NOMO-1 treated with dmso at 0.1 percent for 144 hours (cell line): ENCODE measurements at regions not wholly inside any gene's neighbourhood (a gene's known extent, or its start where the extent isn't known, plus 50 kb on each side); places are given as distances from the start of the nearest gene placed in this dataset.

Experiments
- DNase-seq: peaks from one replicate; lab custom pipeline; 2025; ENCODE audit not compliant: unreplicated experiment; lab: John Stamatoyannopoulos, UW

DNA sequence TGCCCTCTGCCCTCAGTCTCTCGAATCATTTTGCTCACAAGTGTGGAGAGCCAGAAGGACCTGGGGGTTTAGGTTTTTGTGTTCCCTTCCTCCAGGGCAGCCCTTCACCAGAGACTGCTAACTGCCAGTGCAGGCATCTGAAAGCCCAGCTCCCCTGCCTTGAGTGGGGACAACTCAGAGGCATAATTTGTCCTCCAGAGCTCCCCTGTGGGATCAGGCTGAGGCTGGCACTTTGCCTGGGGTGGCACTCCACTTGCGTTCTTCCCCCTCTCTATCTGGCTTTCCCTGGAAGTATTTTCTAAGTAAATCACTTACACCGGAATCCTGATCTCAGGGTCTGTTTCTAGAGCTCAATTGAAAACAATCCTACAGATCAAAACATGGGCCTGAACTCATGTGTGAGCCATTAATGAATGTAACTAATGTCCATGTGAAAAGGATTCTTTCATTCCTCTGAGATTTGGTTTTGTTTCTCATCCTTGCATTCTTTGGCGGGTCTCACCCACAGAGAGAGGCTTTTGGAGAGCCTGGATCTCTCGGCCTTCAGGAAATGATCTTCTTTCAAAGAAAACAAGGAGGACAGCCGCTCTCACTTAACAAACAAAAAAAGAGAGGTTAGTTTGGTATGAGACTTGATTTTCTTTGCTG lies 125.7 kb upstream of the RIPOR2 start:
- DNase-seq = no peak

DNA sequence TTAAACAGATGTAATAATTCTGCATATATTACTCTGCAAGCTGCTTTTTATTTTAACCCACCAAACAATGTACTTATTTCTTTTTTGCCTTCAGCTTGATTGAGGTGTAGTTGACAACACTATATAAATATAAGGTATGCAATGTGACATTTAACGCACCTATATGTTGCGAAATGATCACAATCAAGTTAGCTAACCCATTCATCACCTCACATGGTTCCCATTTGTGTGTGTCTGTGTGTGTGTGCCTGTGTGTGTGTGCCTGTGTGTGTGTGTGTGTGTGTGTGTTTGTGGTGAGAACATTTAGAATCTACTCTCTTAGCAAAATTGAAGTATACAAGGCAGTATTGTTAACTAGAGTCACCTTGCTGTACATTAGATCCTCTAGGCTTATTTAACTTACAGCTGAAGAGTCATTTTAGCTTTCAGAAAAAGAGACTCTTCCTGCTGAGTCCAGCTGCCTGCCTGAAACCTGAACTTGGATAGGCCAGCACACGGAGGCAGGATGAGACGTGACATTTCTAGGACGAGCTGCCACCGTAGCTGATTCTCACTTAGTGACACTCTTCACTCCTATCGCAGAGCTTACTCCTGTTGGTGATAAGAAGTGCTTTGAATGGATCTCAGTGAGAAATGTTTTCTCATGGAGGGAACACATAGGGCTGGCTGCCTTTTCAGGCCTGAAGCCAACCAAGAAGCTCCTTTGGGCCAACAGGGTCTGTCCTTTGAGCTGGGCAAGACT lies 126.5 kb upstream of the RIPOR2 start:
- DNase-seq = no peak

DNA sequence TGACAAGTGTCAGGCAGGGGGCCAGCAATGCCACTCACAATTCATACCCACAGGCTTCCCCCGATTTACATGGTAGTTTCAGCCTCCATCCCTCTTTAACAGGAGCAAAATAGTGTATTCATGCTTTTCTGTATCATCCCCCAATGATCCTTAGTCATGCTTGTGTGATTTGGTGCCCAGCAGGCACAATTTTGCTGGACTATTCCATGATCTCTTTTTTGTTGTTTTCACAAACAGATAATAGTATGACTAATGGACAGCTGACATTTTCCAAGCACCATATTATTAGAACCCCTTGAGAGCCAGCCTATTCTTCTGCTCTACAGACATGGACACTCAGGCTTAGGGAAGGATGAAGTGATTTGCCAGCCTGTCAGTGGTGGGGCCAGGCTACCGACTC lies 128.2 kb upstream of the RIPOR2 start:
- DNase-seq = no peak

DNA sequence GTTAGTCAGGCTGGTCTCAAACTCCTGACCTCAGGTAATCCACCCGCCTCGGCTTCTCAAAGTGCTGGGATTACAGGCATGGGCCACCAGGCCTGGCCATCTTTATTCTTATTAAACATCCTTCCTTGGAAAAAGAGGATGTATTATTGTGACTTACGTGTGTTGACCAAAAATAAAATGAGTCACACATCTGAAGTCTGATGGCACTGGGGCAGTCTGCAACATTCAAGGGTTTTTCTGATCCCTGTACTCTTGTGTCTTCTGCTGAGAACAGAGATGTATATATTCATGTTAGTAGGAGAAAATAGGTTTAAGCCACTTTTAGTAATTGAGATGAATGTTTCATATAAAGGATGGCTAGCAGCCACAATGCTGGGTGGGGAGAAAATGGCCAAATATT lies 129.9 kb upstream of the RIPOR2 start:
- no peak for DNase-seq

DNA sequence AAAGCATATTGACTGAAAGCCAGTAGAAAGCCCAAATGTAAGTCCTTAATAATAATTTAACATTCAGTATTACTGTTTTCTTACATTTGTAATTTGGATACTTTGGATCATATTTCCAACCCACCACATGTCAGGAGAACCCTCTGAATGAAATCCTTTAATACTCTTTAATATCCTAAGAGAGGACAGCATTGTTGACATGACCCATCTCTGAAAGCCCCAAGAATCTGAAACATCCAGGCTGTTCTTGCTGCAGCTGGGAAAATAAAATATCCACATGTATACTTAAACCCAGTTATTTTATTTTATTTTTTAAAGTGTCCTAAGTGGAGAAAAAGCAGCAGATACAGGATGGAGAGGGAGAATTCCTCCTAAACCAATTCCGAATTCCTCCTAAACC lies 130.8 kb upstream of the RIPOR2 start:
- no peak for DNase-seq

DNA sequence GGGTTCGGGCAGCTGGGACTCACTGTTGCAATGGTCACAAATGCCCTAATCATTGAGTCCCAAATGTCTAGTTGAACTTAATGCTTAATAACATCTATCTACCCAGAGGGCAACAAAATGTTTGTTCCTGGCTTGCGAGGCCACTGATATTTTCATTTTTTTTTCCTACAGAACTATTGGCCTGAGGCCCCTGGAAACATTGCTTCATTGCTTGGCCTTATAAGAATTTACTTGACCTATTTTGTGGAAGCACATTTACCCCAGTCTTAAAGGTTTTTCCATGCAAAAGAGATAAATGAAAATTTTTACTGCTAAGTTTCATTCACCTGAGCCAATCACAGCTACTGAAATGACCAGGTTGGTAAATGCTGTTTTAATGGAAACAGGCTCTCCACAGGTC lies 133.1 kb upstream of the RIPOR2 start:
- DNase-seq = no peak

DNA sequence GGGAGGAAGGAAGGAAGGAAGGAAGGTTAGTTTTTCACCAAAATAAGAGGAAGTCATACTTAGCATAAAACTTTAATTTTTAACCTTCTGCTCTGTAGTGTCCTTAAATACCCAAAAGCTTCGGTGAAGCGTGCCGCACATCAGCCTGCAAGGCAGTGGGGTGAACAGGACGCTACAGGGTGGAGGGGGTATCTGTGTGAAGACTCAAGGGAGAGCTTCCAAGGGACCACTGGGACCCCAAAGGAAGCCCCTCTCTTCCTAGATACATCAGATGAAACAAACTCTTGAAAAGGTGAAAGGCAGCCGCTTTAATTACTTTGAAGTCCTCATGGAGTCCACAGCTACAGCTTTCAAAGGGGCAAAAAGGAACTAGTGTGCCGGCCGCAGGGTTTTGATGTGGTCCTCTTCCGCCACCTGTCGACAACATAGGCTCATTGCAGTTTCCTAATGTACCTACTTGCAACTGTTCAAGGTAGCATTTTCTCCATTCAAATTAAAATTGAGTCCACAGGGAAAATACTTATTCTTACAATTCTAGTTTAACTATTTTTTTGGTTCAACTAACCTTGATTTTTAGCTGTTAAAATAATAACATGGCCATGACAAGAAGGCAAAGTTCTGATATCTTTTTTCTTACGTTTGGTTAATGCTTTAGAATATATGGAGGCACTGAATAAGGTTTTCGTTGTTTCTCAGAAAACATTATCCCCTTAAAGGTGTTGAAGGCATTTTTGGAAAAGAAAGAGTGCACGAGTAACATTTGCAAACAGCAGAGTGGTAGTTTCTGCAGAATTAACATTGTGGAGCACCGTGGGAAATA lies 135.0 kb upstream of the RIPOR2 start:
- DNase-seq = peak; percentile 61

DNA sequence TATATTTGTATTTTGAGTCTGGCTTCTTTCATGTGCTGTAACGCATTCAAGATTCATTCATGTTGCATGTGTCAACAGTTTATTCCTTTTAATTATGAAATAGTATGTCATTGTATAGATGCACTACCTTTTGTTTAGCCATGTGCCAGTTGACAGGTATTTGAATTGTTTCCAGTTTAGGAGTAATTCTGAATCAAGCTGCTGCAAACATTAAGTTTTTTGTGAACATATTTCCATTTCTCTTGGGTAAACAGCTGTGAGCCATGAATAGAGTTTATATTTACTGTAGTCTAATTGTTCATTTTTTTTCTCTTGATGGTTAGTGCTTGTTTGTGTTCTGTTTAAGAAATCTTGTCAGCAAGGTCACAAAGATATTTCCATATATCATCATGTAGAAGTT lies 142.4 kb upstream of the RIPOR2 start:
- DNase-seq = no peak

DNA sequence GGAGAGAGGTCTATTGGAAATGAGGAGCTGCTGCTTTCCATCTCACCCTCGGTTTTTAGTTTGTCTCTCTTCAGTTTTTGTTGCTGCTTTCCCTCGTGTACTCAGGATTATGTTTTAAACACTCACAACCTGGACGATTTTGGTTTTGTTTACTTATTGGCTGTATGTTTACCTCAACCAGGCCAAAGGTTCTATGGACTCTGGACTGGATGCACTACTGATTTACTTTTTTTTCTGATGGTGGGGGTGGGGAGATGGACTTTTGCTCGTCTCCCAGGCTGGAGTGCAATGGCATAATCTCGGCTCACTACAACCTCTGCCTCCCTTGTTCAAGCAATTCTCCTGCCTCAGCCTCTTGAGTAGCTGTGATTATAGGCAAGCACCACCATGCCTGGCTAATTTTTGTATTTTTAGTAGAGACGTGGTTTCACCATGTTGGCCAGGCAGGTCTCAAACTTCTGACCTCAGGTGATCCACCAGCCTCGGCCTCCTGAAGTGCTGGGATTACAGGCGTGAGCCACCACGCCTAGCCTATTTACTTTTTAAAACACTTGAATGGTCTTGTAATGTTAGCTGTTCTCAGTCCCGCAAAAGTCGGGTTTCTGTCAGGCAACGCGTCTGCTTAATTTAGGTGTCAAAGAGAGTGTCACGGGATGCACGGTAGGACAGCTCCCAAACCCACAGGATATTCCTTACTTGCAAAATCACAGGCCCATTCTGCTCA lies 148.2 kb upstream of the RIPOR2 start:
- no peak for DNase-seq

DNA sequence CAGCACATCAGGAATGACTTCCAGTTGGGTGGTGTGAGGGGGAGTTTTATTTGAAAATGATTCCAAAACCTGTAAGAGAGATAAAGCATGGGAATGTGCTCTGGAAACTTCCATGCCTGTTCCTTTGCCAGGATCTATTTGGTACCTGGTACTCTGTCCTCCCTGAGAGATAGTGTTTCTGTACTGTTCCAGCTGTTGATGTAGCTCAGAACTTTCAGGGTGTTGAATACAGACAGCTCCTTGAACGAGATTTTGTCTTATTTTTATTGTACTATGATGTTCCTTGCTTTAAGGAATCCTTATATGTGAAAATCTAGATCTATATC lies 148.7 kb upstream of the RIPOR2 start:
- no peak for DNase-seq

DNA sequence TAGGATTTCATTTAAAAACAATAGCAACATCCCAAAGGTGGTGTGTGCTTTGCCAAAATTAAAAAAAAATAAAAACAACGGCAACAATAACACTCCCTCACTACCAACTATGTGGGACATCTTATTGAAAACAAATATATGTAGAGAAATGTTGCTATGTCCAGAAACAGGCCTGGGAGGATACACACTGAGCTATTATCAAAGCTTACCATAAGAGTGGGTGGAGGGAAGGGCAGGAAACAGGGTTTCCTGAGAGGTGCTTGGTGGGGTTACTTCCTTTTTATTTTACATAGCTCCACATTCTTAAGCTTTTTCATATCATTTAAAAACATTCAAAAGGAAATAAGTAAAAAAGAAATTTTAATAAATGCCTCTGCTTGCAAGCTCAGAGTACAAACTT lies 150.0 kb upstream of the RIPOR2 start:
- DNase-seq = peak; percentile 15

DNA sequence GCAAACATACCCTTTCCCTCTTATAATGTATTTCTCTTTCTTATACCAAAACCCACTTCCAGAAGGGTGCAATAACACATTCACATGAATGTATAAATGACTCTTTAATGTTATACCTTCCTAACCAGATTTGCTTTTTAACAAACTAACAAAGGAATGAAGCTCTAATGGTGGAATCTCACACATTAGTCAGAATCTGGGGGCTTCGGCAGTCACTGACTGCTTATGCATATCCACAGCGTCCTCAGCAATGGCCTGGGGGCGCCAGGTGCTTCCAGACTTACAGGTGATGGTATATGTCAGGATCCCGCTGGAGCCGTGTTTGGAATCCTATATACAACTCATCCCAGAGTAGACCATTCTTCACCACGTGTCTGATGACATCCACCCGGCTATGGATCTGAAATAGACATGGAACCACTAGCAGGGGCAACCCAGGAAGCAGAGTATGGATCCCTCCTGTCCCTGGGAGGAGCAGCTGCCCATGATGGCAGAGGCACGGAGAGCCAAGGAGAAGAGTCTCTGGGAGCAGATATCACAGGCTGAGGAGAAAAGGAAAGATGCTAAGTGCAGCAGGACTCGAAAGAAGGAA lies 150.8 kb upstream of the RIPOR2 start:
- no peak for DNase-seq

DNA sequence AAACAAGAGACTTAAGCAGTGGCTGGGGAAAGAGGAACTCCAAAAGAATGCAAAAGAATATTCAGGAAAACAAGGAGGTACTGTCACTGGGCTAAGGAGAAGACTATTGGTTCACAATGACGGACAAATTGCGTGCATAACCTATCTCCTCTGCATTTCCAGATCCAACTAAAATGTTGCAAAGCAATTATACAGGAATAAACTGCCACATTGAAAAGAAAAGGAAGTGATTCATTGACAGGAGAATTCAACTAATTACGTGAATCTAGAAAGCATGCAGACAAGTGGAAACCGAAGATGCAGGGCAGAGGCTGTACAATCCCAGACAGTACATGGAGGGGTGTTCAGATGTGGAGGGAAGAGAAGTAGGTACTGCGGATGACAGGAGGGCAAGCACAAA lies 152.8 kb upstream of the RIPOR2 start:
- peak; percentile 9 for DNase-seq

DNA sequence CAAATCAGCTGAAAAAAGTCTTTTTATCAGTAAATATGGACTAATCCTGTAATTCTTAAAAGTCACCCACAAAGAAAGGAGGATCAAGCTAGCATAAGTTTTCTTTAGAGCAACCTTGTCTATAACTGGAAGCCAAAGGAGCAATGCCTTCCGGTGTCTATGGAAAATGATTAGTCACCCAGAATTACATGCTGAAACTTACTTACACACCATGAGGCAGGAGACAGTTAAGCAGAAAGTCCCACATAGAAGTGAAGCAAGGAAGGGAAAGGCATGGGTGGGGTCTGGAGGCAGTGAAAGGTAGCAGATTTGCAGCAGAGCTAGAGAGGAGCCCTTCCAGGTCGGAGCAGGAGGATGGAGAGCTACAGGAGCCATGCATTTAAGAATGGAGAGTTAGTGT lies 153.7 kb upstream of the RIPOR2 start:
- peak; percentile 16 for DNase-seq

DNA sequence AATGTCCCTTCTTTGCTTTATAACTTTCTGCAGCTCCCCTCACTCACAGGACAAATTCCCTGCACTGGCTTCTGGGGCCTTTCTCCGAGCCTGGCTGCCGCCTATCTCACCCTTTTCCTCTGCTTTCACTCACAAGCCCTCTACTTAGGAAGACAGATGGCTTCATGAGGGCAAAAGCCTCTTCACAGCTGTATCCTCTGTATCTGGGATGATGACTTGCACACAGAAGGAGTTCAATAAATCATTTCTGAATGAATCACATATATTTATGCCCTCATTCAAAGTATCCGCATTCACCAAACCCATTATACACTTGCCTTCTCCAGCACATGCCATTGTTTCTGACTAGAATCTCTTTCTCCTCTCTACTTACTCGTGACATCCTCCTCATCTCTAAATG lies 159.0 kb upstream of the RIPOR2 start:
- DNase-seq = no peak

DNA sequence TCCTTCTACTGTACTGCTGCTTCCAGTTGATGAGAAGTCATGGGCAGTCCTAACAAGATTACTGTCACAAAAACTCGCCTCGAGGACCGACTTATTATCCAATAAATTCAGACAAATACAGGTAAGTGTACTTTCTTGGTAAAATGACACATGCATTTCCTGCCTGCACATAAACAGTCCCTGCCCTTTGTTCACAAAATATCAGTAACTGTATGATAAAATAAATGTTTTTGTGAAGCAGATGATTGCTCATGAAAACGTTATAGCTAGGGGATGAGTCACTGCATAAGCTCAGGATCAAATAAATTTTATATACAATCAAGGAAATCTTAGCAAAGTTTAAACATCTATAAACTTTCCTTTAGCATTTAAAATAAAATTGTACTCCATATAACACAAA lies 164.5 kb upstream of the RIPOR2 start:
- no peak for DNase-seq

DNA sequence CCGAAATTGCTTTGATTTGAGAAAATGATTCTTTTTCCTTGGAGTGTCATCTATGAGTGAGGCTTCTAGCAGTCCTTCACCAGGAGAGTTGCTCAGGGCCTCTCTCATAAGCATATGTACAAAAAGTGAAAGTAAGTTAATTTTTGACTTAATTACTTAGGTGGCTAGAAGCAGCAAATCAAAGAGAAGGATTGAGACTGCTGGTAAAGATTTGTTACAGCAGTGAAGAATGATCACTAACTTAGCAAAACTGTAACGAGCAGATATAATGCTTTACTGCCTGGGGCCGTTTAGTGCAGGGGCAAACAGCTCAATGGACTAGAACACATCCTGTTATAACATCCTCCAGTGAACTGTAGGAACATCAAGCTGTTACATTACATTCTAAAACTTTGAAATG lies 167.8 kb upstream of the RIPOR2 start:
- no peak for DNase-seq

DNA sequence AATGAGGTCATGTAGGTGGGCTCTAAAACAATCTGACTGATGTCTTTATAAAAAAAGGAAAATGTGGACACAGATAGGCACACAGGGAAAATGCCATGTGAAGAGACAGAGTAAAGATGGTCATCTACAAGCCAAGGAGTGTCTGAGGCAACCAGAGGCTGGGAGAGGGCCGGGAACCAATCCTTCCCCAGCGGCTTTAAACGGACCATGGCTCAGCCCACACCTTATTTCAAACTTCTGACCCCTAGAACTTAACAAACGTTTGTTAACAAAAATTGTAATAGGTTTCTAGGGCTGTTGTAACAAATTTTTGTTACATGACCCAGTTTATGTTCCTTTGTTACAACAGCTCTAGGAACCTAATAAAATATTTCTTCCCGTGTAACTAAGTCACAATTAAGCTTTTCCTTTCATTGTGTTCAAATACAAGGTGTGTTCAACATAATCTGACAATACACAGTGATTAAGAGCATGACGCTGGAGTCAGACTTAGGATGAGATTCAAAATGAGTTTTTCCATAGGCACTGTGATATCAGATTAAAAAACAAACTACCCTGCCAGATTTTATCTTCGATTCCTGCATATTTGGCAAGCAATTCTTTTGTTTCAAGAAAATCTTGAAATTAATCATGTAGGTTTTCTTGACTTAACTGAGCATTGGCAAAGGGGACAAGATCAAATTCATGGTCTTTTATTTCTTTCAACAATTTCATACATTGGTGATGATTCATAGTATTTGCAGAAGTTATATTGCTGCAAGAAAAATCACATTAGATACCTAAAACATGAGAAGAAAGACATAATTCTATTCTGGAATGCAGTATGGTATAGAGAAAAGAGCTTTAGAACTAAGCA lies 169.5 kb upstream of the RIPOR2 start:
- no peak for DNase-seq

DNA sequence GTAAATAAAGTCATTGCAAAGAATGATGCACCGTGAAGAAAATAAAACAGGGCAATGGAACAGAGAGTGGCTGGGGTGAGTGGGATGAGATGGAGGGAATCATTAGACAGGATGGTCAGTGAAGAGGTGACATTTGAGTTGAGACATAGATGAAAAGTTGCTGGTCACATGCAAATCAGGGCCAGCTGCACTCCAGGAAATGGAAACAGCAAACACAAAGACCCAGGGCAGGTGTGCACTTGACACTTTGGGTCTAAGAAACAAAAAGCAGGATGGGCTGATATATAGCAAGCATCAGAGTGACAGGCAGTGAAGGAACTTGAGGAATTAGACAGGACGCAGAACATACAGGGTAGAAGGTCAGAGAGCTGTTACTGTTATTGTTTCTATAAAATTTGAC lies 171.5 kb upstream of the RIPOR2 start:
- no peak for DNase-seq

DNA sequence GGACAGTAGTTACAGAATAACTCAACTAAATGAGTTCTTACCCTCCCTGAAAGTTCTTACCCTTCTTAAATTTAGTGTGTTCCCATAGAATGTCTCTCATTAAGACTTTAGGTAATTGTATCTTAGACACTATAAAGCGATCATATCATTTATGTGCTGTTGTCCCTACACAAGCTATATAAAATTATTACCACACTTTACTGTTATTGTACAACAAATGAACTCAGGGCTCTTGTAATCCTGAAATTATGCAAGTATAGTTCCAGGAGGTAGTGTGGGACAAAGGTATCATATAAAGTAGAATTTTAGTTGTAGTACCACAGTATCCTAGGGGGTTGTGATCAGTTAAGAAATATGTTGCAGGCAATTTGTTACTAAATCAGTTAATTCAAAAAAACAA lies 167.4 kb upstream of the CARMIL1 start:
- DNase-seq = no peak
